Activated CD4-positive, CD25-positive, alpha-beta regulatory T cell treated with anti-CD3 and anti-CD28 coated beads, Interleukin-2, amount 50 U/mL, for 16 hours (primary cell): ENCODE measurements at regions not wholly inside any gene's neighbourhood (a gene's known extent, or its start where the extent isn't known, plus 50 kb on each side); places are given as distances from the start of the nearest gene placed in this dataset.

Experiments used
- DNase-seq: peaks from one replicate; pipeline ENCODE4 v3.0.0-alpha.2; 2020; ENCODE audit warnings: low read depth, low spot score

DNA sequence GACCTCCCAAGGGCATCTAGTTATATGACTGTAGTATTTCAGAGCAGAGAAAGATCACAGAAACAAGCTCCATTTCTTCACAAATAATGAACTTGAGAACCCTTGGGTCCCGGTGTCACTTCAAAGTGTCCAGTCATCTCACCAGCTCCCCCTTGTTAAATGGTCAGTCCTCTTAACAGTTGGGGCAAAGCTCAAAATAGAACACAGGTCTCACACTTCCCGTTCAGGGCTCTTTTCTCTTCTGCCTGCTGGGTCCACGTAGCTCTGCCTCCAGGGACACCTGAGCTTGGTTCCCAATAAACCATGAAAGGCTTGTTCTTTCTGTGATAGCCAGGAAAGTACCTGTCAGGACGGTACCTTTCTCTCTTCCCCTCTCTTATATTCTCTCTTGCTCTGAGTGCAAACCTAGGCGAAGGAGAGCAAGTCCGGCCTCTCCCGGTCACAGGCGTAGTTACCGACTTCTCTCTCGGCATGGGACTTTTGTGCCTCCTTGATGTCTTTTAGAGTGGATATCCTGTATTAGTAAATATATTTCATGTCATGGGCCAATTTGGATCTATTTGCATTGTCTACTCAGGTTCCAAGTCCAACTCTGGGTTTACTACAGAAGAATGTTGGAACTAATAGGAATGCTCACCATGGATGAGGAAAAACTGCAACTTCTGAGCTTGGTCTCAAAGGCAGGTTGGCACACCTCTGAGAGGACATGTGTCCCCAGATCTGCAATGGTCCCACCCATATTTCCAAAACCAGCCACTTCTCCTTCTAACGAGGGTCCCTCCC lies 118.8 kb upstream of the PARP11 start:
- DNase-seq, result no peak

DNA sequence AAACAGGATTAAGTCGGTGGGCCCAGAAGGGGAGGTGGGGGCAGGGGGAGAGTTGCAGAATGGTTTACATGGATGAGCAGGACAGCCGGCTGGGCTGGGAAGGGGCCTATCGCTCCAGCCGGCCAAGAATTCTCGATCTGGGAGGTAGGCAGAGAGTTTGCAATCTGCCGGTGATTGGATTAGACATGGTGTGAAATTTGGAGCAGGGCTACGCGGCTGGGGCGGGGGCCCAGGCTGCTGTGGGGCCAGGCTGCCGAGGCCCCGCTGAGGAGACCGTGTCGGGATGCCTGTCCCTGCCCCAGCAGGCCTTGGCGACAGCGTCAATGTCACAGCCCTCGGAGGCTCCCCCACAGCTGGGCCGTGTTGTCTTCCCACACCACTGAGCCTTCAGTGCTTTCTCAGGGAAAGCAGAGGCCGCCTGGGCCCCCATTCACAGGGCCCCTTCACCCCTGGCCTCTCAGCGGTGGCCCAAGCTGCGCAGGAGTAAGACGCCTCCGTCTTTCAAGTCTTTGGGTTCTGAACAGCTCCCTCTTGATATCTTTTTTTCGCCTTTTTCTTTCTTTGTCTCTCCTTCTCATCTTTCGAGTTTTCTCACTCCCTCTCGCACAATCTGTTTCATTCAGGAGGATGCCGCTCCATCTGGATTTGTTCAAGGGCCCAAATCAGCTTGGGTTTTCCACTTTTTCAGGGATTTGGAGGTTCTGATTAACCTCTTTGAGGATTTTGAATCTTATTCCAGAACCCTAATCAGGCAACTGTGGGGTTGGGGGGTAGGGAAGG lies 117.5 kb upstream of the PARP11 start:
- DNase-seq, result no peak

DNA sequence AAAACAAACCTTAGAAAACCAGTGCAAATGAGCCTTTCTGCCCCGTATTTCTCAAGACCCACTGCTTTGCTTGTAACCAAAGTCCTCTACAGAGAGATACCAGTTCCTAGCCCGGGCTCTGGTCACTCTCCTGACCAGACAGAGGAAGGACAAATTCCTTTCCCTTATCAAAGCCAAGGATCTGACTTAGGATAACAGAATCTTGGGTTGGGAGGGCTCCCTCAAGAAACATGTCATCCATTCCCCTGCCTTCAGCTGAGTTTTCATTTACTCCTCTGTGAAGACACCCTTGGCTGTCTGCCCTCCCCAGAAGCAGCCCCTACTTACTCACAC lies 116.0 kb upstream of the PARP11 start:
- no peak for DNase-seq

DNA sequence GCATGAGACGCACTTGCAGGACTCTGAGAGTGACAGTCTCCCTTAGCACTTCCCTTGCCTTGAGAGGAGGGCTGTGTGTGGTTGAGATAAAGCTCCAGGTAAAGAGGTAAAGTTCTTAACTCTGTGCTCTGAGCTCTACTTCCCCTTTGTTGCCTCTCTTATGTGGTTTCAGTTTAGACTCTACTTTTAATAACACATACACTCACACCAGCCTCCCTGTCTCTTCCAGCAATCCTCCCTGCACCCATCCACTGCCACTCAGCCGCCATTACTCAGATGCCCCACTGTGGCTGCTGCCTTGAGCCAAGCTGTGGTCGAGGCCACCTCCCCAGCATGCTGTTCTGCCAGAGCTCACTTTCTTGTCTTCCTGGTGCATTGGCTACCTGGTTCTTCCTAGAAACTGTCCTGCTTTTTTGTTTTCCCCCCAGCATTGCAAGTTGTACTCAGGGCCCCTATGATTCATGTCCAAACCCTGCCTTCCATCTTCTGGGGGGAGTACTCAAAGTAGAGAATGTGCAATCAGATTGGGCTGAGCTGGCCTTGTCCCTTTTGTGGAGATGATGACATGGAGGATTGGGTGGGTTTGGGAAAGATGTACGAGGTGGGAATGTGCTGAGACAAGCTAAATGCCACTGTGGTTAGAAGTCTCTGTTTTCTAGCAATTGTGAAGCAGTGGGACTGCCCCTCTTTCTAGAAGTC lies 115.5 kb upstream of the PARP11 start:
- no peak for DNase-seq

DNA sequence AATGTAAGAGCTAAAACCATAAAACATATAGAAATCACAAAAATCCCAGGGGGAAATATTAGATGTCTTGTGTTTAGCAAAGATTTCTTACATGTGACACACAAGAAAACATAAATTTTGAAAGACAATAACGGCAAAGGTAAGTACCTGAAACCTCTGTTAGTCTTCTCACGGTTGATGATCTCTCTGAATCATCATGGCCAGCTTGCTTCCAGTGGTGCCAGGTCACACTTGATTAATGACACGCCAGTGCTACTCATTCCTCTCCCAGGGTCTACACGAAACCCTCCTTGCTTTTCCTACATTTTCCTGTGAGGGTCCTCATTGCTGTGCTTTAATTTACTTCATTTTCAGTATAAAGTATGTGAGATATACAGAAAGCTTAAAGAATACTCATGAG lies 114.4 kb upstream of the PARP11 start:
- DNase-seq, result no peak

GRCh38 chr12:3980504-3981272 lies 107.5 kb upstream of the PARP11 start:
- DNase-seq, result no peak

DNA sequence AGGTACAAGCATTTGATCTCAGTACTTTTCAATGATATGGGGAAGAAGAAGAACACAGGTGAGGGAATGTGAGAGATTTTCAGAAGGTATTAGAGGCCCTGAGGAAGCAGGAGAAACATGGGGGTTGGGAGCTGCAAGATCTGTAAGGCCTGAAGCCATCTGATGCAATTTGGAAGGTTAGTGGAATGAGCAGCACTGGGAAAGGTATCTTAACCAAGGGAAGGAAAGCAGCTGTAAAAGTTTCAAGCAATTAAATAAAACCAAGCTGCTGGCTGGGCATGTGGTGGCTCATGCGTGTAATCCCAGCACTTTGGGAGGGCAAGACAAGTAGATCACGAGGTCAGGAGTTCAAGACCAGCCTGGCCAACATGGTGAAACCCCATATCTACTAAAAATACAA lies 104.4 kb upstream of the PARP11 start:
- DNase-seq, result no peak

- no peak for DNase-seq
Measured at GRCh38 chr12:3976351-3976938, 103.2 kb upstream of the PARP11 start.

DNA sequence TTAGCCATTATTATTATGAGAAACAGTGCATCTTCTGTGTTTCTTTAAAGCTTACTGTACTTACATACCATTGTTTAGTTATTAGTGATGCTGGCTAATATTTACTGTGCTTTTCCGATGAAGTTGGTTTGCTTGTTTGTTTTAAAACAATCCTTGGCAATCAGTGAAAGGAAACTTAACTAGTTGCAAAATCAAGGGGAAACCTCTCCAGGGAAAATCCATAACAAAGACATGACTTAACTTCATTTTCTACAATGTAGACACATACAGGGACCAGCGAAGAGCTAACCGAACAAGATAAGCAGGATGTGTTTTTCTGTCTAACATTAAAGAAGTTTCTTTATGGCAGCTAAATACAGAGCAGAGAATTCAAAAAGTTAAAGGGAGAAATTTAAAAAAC lies 102.5 kb upstream of the PARP11 start:
- no peak for DNase-seq

- no peak for DNase-seq
Measured at GRCh38 chr12:3974883-3975282, 101.7 kb upstream of the PARP11 start.

GRCh38 chr12:3973973-3974644 lies 100.9 kb upstream of the PARP11 start:
- DNase-seq, result no peak

GRCh38 chr12:3973269-3973884 lies 100.2 kb upstream of the PARP11 start:
- DNase-seq, result no peak

- no peak for DNase-seq
Measured at GRCh38 chr12:3972576-3972975, 99.4 kb upstream of the PARP11 start.

- DNase-seq, result no peak
Measured at GRCh38 chr12:3968523-3968922, 95.3 kb upstream of the PARP11 start.

DNA sequence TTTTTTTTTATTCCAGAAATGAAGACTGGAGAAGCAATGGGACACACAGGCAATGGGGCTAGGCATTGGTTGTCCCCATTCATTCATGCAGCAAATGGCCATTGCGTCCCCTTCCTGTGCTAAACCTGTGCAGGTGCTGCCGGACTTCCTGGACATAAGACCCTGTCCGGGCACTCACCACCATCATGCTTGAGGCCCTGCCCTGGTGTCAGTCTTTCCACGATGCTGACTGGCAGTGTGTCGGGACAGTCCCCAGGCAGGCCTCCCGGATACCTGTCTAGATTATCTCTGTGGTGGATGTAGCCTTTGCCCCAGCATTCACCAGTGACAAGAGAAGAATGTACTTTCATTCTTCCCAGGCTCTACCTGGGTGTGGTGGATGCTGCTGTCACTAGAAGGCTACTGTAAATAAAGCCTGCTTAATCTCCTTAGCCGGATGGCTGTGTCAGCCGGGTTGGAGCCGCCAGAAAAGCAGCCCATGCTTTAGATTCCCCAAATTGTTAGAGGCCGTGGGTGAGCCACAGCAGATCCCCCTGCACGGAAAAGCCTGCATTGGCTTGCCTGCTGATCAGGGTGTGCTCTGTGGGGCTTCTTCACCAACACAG lies 94.5 kb upstream of the PARP11 start:
- DNase-seq, result no peak

GRCh38 chr12:3966376-3966775 lies 93.2 kb upstream of the PARP11 start:
- DNase-seq, result no peak

DNA sequence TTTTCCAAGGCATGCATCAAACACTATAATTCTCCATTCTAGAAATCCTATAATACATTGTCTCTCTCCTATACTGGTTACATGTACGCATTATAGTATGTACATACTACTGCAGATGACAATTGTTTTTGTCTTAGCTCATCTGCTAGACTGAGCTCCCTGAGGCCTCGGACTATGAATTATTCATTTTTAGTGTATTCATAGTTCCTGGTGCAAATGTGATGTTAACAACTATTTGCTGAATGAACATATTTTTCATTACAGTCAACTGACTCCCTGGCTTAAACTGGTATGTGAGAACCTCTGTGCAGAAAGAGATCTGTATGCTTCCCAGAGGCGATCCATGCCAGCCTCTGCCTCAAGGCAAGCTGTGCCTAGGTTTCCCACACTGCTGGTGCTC lies 91.8 kb upstream of the PARP11 start:
- no peak for DNase-seq

DNA sequence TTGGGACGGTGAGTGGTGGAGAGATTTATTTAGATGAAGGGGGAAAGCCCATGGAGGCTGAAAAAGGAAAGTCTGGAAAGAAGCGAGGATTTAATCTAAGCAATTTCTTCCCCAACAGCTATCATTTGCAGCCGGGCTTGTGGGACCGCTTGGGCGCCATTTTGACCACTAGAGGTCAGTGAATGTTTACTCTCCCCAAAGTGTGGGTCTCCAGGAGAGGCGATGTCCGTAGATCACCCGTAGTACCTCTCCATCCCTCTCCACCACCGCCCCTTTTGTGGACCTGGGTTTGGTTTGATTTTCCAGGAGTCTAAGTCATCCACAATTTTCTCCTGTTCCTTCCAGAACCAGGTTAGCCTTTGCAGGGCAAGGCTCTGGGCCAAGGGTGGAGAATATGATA lies 91.2 kb upstream of the PARP11 start:
- DNase-seq, result no peak

- peak; percentile 14 for DNase-seq
Measured at GRCh38 chr12:3962631-3963483, 89.7 kb upstream of the PARP11 start.
